ENCODE measurements at regions not wholly inside any gene's neighbourhood (a gene's known extent, or its start where the extent isn't known, plus 50 kb on each side); places are given as distances from the start of the nearest gene placed in this dataset.

GRCh38 chr1:218938259-218938658 lies 235.4 kb upstream of the LYPLAL1 start:
- Histone ChIP-seq H4K20me1 (ENCODE audit: control insufficient read depth, insufficient read depth) (no peaks in the 10 kb centered on the region), H3K9ac (ENCODE audit: control insufficient read depth, insufficient read depth, low read length) (no peak overlapping the region), H3K4me2 (ENCODE audit: control insufficient read depth, insufficient read depth) (no peak overlapping the region), H3K4me1 (ENCODE audit: control insufficient read depth, insufficient read depth, low read length) (no peaks in the 10 kb centered on the region), H3K36me3 (ENCODE audit: control insufficient read depth in 2 of 2, insufficient read depth in 2 of 2, low read length in 1 of 2) (no peaks in the 10 kb centered on the region), H3K9me3 (replicated peaks; ENCODE audit: control insufficient read depth, insufficient read depth, low read length) (no peaks in the 10 kb centered on the region), H3K4me3 (no peak overlapping the region), H3K79me2 (ENCODE audit: control insufficient read depth, insufficient read depth, low read length) (no peaks in the 10 kb centered on the region), H3K27me3 (replicated peaks in 1 of 2; ENCODE audit: control insufficient read depth in 2 of 2, insufficient read depth in 2 of 2, low read length in 1 of 2) (no peaks in the 10 kb centered on the region), H2AFZ (ENCODE audit: control insufficient read depth, low read depth, low read length) (no peak overlapping the region), H3K27ac (ENCODE audit: control insufficient read depth, insufficient read depth) (no peak overlapping the region)
- POLR2A ChIA-PET = no interaction called here
- 0% methylated on average over 1 of the region's 1 CpG for WGBS (ENCODE audit: insufficient coverage, insufficient replicate concordance, low lambda C conversion rate, missing lambda C conversion rate)
- FAIRE-seq (no peak), DNase-seq (ENCODE audit: low read depth, low spot score) (no peak), ATAC-seq (no peak)
- CTCF ChIA-PET = no interaction called here
- RAD21 ChIA-PET (ENCODE audit: unreplicated experiment) = no interaction called here
- SMC1A ChIA-PET (ENCODE audit: uncharacterized antibody, unreplicated experiment) = no interaction called here
- intact Hi-C loops (cut with micrococcal nuclease; ENCODE audit: unreplicated experiment) = no loop called here
- in situ Hi-C loops (cut with MboI) = no loop called here
- BruUV-seq (replicated peaks) = no TSS peak
- TF ChIP-seq CTCF (IDR thresholded peaks at IDR 0.05 in 2 of 3, conservative IDR thresholded peaks at IDR 0.05 in 1 of 3; ENCODE audit: control insufficient read depth in 2 of 3, extremely low read depth in 1 of 3, insufficient read depth in 1 of 3, low read depth in 3 of 3, low read length in 3 of 3) (no peak), MYB (IDR thresholded peaks at IDR 0.05; ENCODE audit: borderline replicate concordance, low read depth, low read length) (no peak), ATF3 (IDR thresholded peaks at IDR 0.05; ENCODE audit: borderline replicate concordance, extremely low read depth, low read depth, low read length) (no peak), NFIC (IDR thresholded peaks at IDR 0.05; ENCODE audit: low read depth, low read length) (no peak), SMC3 (IDR thresholded peaks at IDR 0.05; ENCODE audit: borderline replicate concordance, low read length) (no peak), EZH2 (IDR thresholded peaks at IDR 0.05; ENCODE audit: borderline replicate concordance, control insufficient read depth, low read depth, low read length) (no peak), CBX3 (IDR thresholded peaks at IDR 0.05; ENCODE audit: borderline replicate concordance, low read depth) (no peak), MYC (IDR thresholded peaks at IDR 0.05; ENCODE audit: insufficient read depth, insufficient read length, insufficient replicate concordance, low read length, severe bottlenecking) (no peak), CEBPB (IDR thresholded peaks at IDR 0.05; ENCODE audit: borderline replicate concordance in 1 of 2, low read depth in 2 of 2, low read length in 2 of 2) (no peak), NR2F1 (conservative IDR thresholded peaks at IDR 0.05) (no peak), RAD51 (IDR thresholded peaks at IDR 0.05) (no peak), JUND (IDR thresholded peaks at IDR 0.05; ENCODE audit: low read depth, low read length) (no peak)

All from GM12878 (cell line).